ENCODE measurements at regions not wholly inside any gene's neighbourhood (a gene's known extent, or its start where the extent isn't known, plus 50 kb on each side); places are given as distances from the start of the nearest gene placed in this dataset.
"Not testable (repeated sequence)": the region's sequence is repeated elsewhere in the genome, so short reads cannot be mapped to it uniquely, and the experiment has no call there.

- H3K27ac ChIP-seq (ENCODE audit: insufficient read depth, low read length): no peak overlapping the region
- no peak for DNase-seq (ENCODE audit: low read depth in 2 of 2)
- no peaks in the 10 kb centered on the region for H3K4me1 ChIP-seq (ENCODE audit: control insufficient read depth, extremely low read depth, insufficient read depth, low read length)
- H3K79me2 ChIP-seq (ENCODE audit: control insufficient read depth, insufficient read depth, low read length): no peaks in the 10 kb centered on the region
- no peaks in the 10 kb centered on the region for H3K27me3 ChIP-seq (ENCODE audit: control insufficient read depth, insufficient read depth, low read length)
- no peak overlapping the region for H3K9ac ChIP-seq (ENCODE audit: insufficient read depth, low read length)
- H4K20me1 ChIP-seq (ENCODE audit: control insufficient read depth, extremely low read depth, insufficient read depth, low read length): no peaks in the 10 kb centered on the region
- no peaks in the 10 kb centered on the region for H3K36me3 ChIP-seq (ENCODE audit: control insufficient read depth, insufficient read depth, low read length)
- H3K9me3 ChIP-seq (ENCODE audit: control insufficient read depth, insufficient read depth, low read depth, low read length): no peaks in the 10 kb centered on the region
- H3K4me3 ChIP-seq (replicated peaks in 1 of 4; ENCODE audit: control extremely low read depth in 1 of 4, insufficient read depth in 1 of 4, low read depth in 3 of 4, low read length in 4 of 4): no peak overlapping the region
- H2AFZ ChIP-seq (ENCODE audit: low read length): no peak overlapping the region
- no peak for TF ChIP-seq EZH2 (IDR thresholded peaks at IDR 0.05; ENCODE audit: low read length, missing control alignments)
- no peak for TF ChIP-seq CTCF (conservative IDR thresholded peaks at IDR 0.05 in 1 of 2, IDR thresholded peaks at IDR 0.05 in 1 of 2; ENCODE audit: low read depth in 1 of 2, low read length in 2 of 2)
- H3K4me2 ChIP-seq (ENCODE audit: extremely low read depth, insufficient read depth, low read length): no peak overlapping the region
Measured at GRCh38 chr2:185510060-185510459, 228.5 kb upstream of the FSIP2 start.

- Histone ChIP-seq H3K79me2 (ENCODE audit: control insufficient read depth, insufficient read depth, low read length) (no peaks in the 10 kb centered on the region), H3K9ac (ENCODE audit: insufficient read depth, low read length) (no peak overlapping the region), H3K4me2 (ENCODE audit: extremely low read depth, insufficient read depth, low read length) (no peak overlapping the region), H3K27me3 (ENCODE audit: control insufficient read depth, insufficient read depth, low read length) (no peaks in the 10 kb centered on the region), H3K4me3 (replicated peaks in 1 of 4; ENCODE audit: control extremely low read depth in 1 of 4, insufficient read depth in 1 of 4, low read depth in 3 of 4, low read length in 4 of 4) (no peak overlapping the region), H3K27ac (ENCODE audit: insufficient read depth, low read length) (no peak overlapping the region), H2AFZ (ENCODE audit: low read length) (no peak overlapping the region), H3K36me3 (ENCODE audit: control insufficient read depth, insufficient read depth, low read length) (no peaks in the 10 kb centered on the region), H4K20me1 (ENCODE audit: control insufficient read depth, extremely low read depth, insufficient read depth, low read length) (no peaks in the 10 kb centered on the region), H3K9me3 (ENCODE audit: control insufficient read depth, insufficient read depth, low read depth, low read length) (no peaks in the 10 kb centered on the region), H3K4me1 (ENCODE audit: control insufficient read depth, extremely low read depth, insufficient read depth, low read length) (no peaks in the 10 kb centered on the region)
- DNase-seq (ENCODE audit: low read depth in 2 of 2): no peak
- TF ChIP-seq EZH2 (IDR thresholded peaks at IDR 0.05; ENCODE audit: low read length, missing control alignments) (no peak), CTCF (conservative IDR thresholded peaks at IDR 0.05 in 1 of 2, IDR thresholded peaks at IDR 0.05 in 1 of 2; ENCODE audit: low read depth in 1 of 2, low read length in 2 of 2) (no peak)
Measured at GRCh38 chr2:185511925-185512324, 226.7 kb upstream of the FSIP2 start.

DNA sequence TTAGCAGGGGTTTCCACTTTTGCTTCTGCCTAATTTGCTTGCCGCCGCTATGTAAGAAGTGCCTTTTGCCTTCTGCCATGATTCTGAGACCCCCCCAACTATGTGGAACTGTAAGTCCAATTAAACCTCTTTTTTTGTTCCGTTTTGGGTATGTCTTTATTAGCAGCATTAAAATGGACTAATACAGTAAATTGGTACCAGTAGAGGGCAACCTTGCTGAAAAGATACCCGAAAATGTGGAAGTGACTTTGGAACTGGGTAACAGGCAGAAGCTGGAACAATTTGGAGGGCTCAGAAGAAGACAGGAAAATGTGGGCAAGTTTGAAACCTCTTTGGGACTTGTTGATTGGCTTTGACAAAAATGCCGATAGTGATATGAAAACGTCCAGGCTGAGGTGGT is 216.1 kb upstream of the FSIP2 start:
- TF ChIP-seq CTCF (conservative IDR thresholded peaks at IDR 0.05 in 1 of 2, IDR thresholded peaks at IDR 0.05 in 1 of 2; ENCODE audit: low read depth in 1 of 2, low read length in 2 of 2): no peak
- TF ChIP-seq EZH2 (IDR thresholded peaks at IDR 0.05; ENCODE audit: low read length, missing control alignments): no peak
- H3K36me3 ChIP-seq (ENCODE audit: control insufficient read depth, insufficient read depth, low read length): no peaks in the 10 kb centered on the region
- no peak for DNase-seq (ENCODE audit: low read depth in 2 of 2)

DNA sequence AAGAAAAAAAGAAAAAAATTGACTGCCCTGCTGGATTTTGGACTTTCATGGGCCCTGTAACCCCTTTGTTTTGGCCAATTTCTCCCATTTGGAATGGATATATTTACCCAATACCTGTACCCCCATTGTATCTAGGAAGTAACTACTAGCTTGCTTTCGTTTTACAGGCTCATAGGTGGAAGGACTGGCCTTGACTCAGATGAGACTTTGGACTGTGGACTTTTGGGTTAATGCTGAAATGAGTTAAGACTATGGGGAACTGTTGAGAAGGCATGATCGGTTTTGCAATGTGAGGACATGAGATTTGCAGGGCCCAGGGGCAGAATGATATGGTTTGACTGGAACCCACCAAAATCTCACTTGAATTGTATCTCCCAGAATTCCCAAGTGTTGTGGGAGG is 214.4 kb upstream of the FSIP2 start:
- not testable (repeated sequence) for DNase-seq (ENCODE audit: low read depth in 2 of 2); H3K36me3 ChIP-seq (ENCODE audit: control insufficient read depth, insufficient read depth, low read length); H3K79me2 ChIP-seq (ENCODE audit: control insufficient read depth, insufficient read depth, low read length); H3K4me3 ChIP-seq (replicated peaks in 1 of 4; ENCODE audit: control extremely low read depth in 1 of 4, insufficient read depth in 1 of 4, low read depth in 3 of 4, low read length in 4 of 4); H4K20me1 ChIP-seq (ENCODE audit: control insufficient read depth, extremely low read depth, insufficient read depth, low read length); H3K4me1 ChIP-seq (ENCODE audit: control insufficient read depth, extremely low read depth, insufficient read depth, low read length); H3K9me3 ChIP-seq (ENCODE audit: control insufficient read depth, insufficient read depth, low read depth, low read length); H2AFZ ChIP-seq (ENCODE audit: low read length); H3K27me3 ChIP-seq (ENCODE audit: control insufficient read depth, insufficient read depth, low read length); H3K4me2 ChIP-seq (ENCODE audit: extremely low read depth, insufficient read depth, low read length); H3K9ac ChIP-seq (ENCODE audit: insufficient read depth, low read length); H3K27ac ChIP-seq (ENCODE audit: insufficient read depth, low read length)

More for the DNA sequence above, 216.1 kb upstream of the FSIP2 start:
- Histone ChIP-seq H3K4me1 (ENCODE audit: control insufficient read depth, extremely low read depth, insufficient read depth, low read length) (no peaks in the 10 kb centered on the region), H3K27ac (ENCODE audit: insufficient read depth, low read length) (no peak overlapping the region), H3K27me3 (ENCODE audit: control insufficient read depth, insufficient read depth, low read length) (no peaks in the 10 kb centered on the region), H3K9me3 (ENCODE audit: control insufficient read depth, insufficient read depth, low read depth, low read length) (no peaks in the 10 kb centered on the region), H4K20me1 (ENCODE audit: control insufficient read depth, extremely low read depth, insufficient read depth, low read length) (no peaks in the 10 kb centered on the region), H2AFZ (ENCODE audit: low read length) (no peak overlapping the region), H3K9ac (ENCODE audit: insufficient read depth, low read length) (no peak overlapping the region), H3K79me2 (ENCODE audit: control insufficient read depth, insufficient read depth, low read length) (no peaks in the 10 kb centered on the region), H3K4me3 (replicated peaks in 1 of 4; ENCODE audit: control extremely low read depth in 1 of 4, insufficient read depth in 1 of 4, low read depth in 3 of 4, low read length in 4 of 4) (no peak overlapping the region), H3K4me2 (ENCODE audit: extremely low read depth, insufficient read depth, low read length) (no peak overlapping the region)
